ENCODE measurements at regions not wholly inside any gene's neighbourhood (a gene's known extent, or its start where the extent isn't known, plus 50 kb on each side); places are given as distances from the start of the nearest gene placed in this dataset.

- 55% methylated on average over 7 of the region's 7 CpGs for WGBS (ENCODE audit: low lambda C conversion rate)
- CTCF ChIA-PET (ENCODE audit: low intra/inter-chr PET ratio, low total read pairs): no interaction called here
- intact Hi-C loops (cut with micrococcal nuclease; ENCODE audit: unreplicated experiment): no loop called here
- H3K9me3 ChIP-seq (ENCODE audit: low read length): no peaks in the 10 kb centered on the region
- POLR2A ChIA-PET: no interaction called here
- TF ChIP-seq CREB1 (IDR thresholded peaks at IDR 0.05) (no peak), CREB1 (CRISPR knock-in tag; IDR thresholded peaks at IDR 0.05) (no peak), ZNF570 (CRISPR knock-in tag; IDR thresholded peaks at IDR 0.05; ENCODE audit: borderline replicate concordance) (no peak), ZNF317 (CRISPR knock-in tag; IDR thresholded peaks at IDR 0.05) (no peak), E2F2 (CRISPR knock-in tag; IDR thresholded peaks at IDR 0.05; ENCODE audit: borderline replicate concordance) (no peak)
- no peak overlapping the region for H3K27ac ChIP-seq (ENCODE audit: extremely low read length, insufficient read depth, low read length)
- no peak overlapping the region for H3K4me2 ChIP-seq (ENCODE audit: low read depth, low read length)
- ATAC-seq: no peak
- no peaks in the 10 kb centered on the region for H3K79me2 ChIP-seq (ENCODE audit: insufficient read depth, low read length)
- H4K20me1 ChIP-seq (ENCODE audit: insufficient read depth, low read length): no peaks in the 10 kb centered on the region
- no TSS peak for BruUV-seq (replicated peaks)
- no peak overlapping the region for H3K9ac ChIP-seq (ENCODE audit: insufficient read depth, low read depth, low read length)
- no peaks in the 10 kb centered on the region for H3K36me3 ChIP-seq (replicated peaks in 1 of 2; ENCODE audit: control insufficient read depth in 1 of 2, insufficient read depth in 2 of 2, low read length in 2 of 2)
- no peak for DNase-seq (ENCODE audit: low spot score)
- H3K4me1 ChIP-seq (ENCODE audit: insufficient read depth, low read length): no peaks in the 10 kb centered on the region
- in situ Hi-C loops (cut with HindIII; ENCODE audit: extremely low pct_ligation_motif_present, low pct_unique_long_range_greater_than_20kb): no loop called here
- H3K27me3 ChIP-seq (ENCODE audit: control insufficient read depth in 1 of 2, insufficient read depth in 2 of 2, low read length in 2 of 2): peaks cover 3 to 24% of the 10 kb centered on the region in 2 experiments
- H2AFZ ChIP-seq (ENCODE audit: low read length): no peak overlapping the region
- FAIRE-seq: no peak
- H3K4me3 ChIP-seq (replicated peaks in 1 of 3; ENCODE audit: insufficient read depth in 1 of 3, low read depth in 2 of 3, low read length in 3 of 3): no peak overlapping the region
Measured at GRCh38 chr22:48860557-48860956, 967.1 kb downstream of the BRD1 start.

- ChIA-PET POLR2A (no interaction called here), CTCF (ENCODE audit: low intra/inter-chr PET ratio, low total read pairs) (no interaction called here)
- in situ Hi-C loops (cut with HindIII; ENCODE audit: extremely low pct_ligation_motif_present, low pct_unique_long_range_greater_than_20kb): no loop called here
- Histone ChIP-seq H3K79me2 (ENCODE audit: insufficient read depth, low read length) (no peaks in the 10 kb centered on the region), H4K20me1 (ENCODE audit: insufficient read depth, low read length) (no peaks in the 10 kb centered on the region), H2AFZ (ENCODE audit: low read length) (no peak overlapping the region), H3K27ac (ENCODE audit: extremely low read length, insufficient read depth, low read length) (no peak overlapping the region), H3K4me3 (replicated peaks in 1 of 3; ENCODE audit: insufficient read depth in 1 of 3, low read depth in 2 of 3, low read length in 3 of 3) (no peak overlapping the region), H3K4me2 (ENCODE audit: low read depth, low read length) (no peak overlapping the region), H3K4me1 (ENCODE audit: insufficient read depth, low read length) (no peaks in the 10 kb centered on the region), H3K27me3 (ENCODE audit: control insufficient read depth in 1 of 2, insufficient read depth in 2 of 2, low read length in 2 of 2) (peaks cover 3 to 16% of the 10 kb centered on the region in 2 experiments; a peak in 3 of 5 replicates), H3K36me3 (replicated peaks in 1 of 2; ENCODE audit: control insufficient read depth in 1 of 2, insufficient read depth in 2 of 2, low read length in 2 of 2) (no peaks in the 10 kb centered on the region), H3K9ac (ENCODE audit: insufficient read depth, low read depth, low read length) (no peak overlapping the region), H3K9me3 (ENCODE audit: low read length) (no peaks in the 10 kb centered on the region)
- FAIRE-seq (no peak), DNase-seq (ENCODE audit: low spot score) (no peak), ATAC-seq (no peak)
- TF ChIP-seq CSRNP1 (CRISPR knock-in tag; IDR thresholded peaks at IDR 0.05): no peak
- peak; percentile 91; the same call in 1 of the 2 replicates for TF ChIP-seq TRIM22 (IDR thresholded peaks at IDR 0.05)
- intact Hi-C loops (cut with micrococcal nuclease; ENCODE audit: unreplicated experiment): no loop called here
- BruUV-seq (replicated peaks): no TSS peak
- 20% methylated on average over 2 of the region's 2 CpGs for WGBS (ENCODE audit: low lambda C conversion rate)
Measured at GRCh38 chr22:48858856-48859255, 968.8 kb downstream of the BRD1 start.

All from HepG2 (cell line).